CD14-positive monocyte (primary cell): ENCODE measurements at regions not wholly inside any gene's neighbourhood (a gene's known extent, or its start where the extent isn't known, plus 50 kb on each side); places are given as distances from the start of the nearest gene placed in this dataset.

ENCODE experiments used
- DNase-seq, 3 donors: peaks; one replicate each; pipeline ENCODE4 v3.0.0-alpha.2; 2011 to 2022
- H2AFZ ChIP-seq: 2 replicates; pipeline ENCODE4 v1.6.0; 2012; ENCODE audit warnings: mild to moderate bottlenecking, low read depth, low read length, inconsistent platforms; ENCODE audit not compliant: insufficient read depth, poor library complexity, severe bottlenecking
- H3K27ac ChIP-seq, 2 donors: 1 replicate in 1 of 2; 2 replicates in 1 of 2; pipeline ENCODE4 v1.5.1; 2012 to 2013; ENCODE audit warnings: low read length in 2 of 2, control low read depth in 1 of 2, inconsistent platforms in 1 of 2, low read depth in 1 of 2, mild to moderate bottlenecking in 1 of 2
- H3K27me3 ChIP-seq, 2 donors: one replicate each; pipeline versions ENCODE4 v1.6.0 to v1.6.1; 2011 to 2013; ENCODE audit warnings: low read length in 2 of 2; ENCODE audit not compliant: control insufficient read depth in 2 of 2, insufficient read depth in 2 of 2
- H3K36me3 ChIP-seq, 2 donors: replicated peaks in 1 of 2; 1 replicate in 1 of 2; 2 replicates in 1 of 2; pipeline versions ENCODE4 v1.5.1 to v1.6.1; 2012 to 2013; ENCODE audit warnings: low read length in 2 of 2, control low read depth in 1 of 2, inconsistent platforms in 1 of 2, mild to moderate bottlenecking in 1 of 2; ENCODE audit not compliant: insufficient read depth in 2 of 2, control insufficient read depth in 1 of 2
- H3K4me1 ChIP-seq, 2 donors: 1 replicate in 1 of 2; 2 replicates in 1 of 2; pipeline versions ENCODE4 v1.5.1 to v1.6.1; 2012 to 2013; ENCODE audit warnings: low read length in 2 of 2, control low read depth in 1 of 2, inconsistent platforms in 1 of 2, mild to moderate bottlenecking in 1 of 2, moderate library complexity in 1 of 2; ENCODE audit not compliant: insufficient read depth in 2 of 2, control insufficient read depth in 1 of 2
- H3K4me2 ChIP-seq: replicated peaks from 2 replicates; pipeline ENCODE3; 2012; ENCODE audit warnings: low read length, moderate library complexity, mild to moderate bottlenecking; ENCODE audit not compliant: poor library complexity, severe bottlenecking; ENCODE audit errors: extremely low read depth
- H3K4me3 ChIP-seq, 3 experiments: fragments of 200-600 bp in 1 of 3; sonication (generic) in 1 of 3; replicated peaks in 1 of 3; 1 replicate in 2 of 3; 2 replicates in 1 of 3; pipeline ENCODE4 v1.5.1; 2011 to 2013; ENCODE audit warnings: low read length in 3 of 3, mild to moderate bottlenecking in 3 of 3, control low read depth in 2 of 3, low read depth in 2 of 3, inconsistent platforms in 1 of 3, moderate library complexity in 1 of 3
- H3K79me2 ChIP-seq: 2 replicates; pipeline ENCODE4 v1.6.0; 2012; ENCODE audit warnings: mild to moderate bottlenecking, control low read depth, inconsistent platforms, low read length, moderate library complexity; ENCODE audit not compliant: insufficient read depth
- H3K9ac ChIP-seq: 2 replicates; pipeline ENCODE4 v1.6.0; 2017; ENCODE audit warnings: low read length, mild to moderate bottlenecking; ENCODE audit not compliant: insufficient read depth, poor library complexity, severe bottlenecking
- H3K9me3 ChIP-seq, 2 donors: replicated peaks in 1 of 2; 1 replicate in 1 of 2; 2 replicates in 1 of 2; pipeline versions ENCODE4 v1.5.1 to v1.6.1; 2012 to 2013; ENCODE audit warnings: low read length in 2 of 2, control low read depth in 1 of 2; ENCODE audit not compliant: control insufficient read depth in 1 of 2, insufficient read depth in 1 of 2
- H4K20me1 ChIP-seq: 2 replicates; pipeline ENCODE4 v1.6.0; 2012; ENCODE audit warnings: mild to moderate bottlenecking, low read length, control low read depth, moderate library complexity; ENCODE audit not compliant: insufficient read depth
- H3K27ac Mint-ChIP-seq, 7 donors: one replicate each; pipeline ENCODE4 v1.8.0; 2020; ENCODE audit warnings: mild to moderate bottlenecking in 7 of 7, mixed read lengths in 7 of 7, moderate library complexity in 6 of 7, inconsistent platforms in 2 of 7
- H3K27me3 Mint-ChIP-seq, 3 donors: one replicate each; pipeline ENCODE4 v1.8.0; 2021 to 2022; ENCODE audit warnings: low read depth in 3 of 3, mild to moderate bottlenecking in 3 of 3, mixed read lengths in 3 of 3, moderate library complexity in 3 of 3, inconsistent platforms in 1 of 3
- H3K36me3 Mint-ChIP-seq, 2 donors: one replicate each; pipeline ENCODE4 v1.8.0; 2020; ENCODE audit warnings: mixed read lengths in 2 of 2, inconsistent platforms in 1 of 2, mild to moderate bottlenecking in 1 of 2
- H3K4me1 Mint-ChIP-seq: one replicate; pipeline ENCODE4 v1.8.0; 2020; ENCODE audit warnings: mild to moderate bottlenecking, mixed read lengths
- H3K4me3 Mint-ChIP-seq, 2 donors: one replicate each; pipeline ENCODE4 v1.8.0; 2020; ENCODE audit warnings: mild to moderate bottlenecking in 2 of 2, mixed read lengths in 2 of 2, moderate library complexity in 1 of 2
- H3K9me3 Mint-ChIP-seq, 7 donors: one replicate each; pipeline ENCODE4 v1.8.0; 2020 to 2022; ENCODE audit warnings: mixed read lengths in 7 of 7, mild to moderate bottlenecking in 6 of 7, moderate library complexity in 6 of 7, inconsistent platforms in 2 of 7
- WGBS: methylation state at CpG from one replicate; pipeline ENCODE4 v1.1.5; 2013; ENCODE audit warnings: missing lambda C conversion rate; ENCODE audit not compliant: insufficient coverage; 5-methylcytosine and 5-hydroxymethylcytosine counted together
- intact Hi-C, 2 donors: fragments of 100-400 bp; cut with micrococcal nuclease; formaldehyde crosslinking; loops; one replicate each; pipeline versions ENCODE4 v1.15.0 to v1.15.1; 2023
- TF ChIP-seq, protein P1 (sequence below): fragments of 200-600 bp; IDR thresholded peaks from one replicate; pipeline ENCODE4 v1.8.0; 2022; ENCODE audit warnings: antibody characterized with exemption, mild to moderate bottlenecking

DNA sequence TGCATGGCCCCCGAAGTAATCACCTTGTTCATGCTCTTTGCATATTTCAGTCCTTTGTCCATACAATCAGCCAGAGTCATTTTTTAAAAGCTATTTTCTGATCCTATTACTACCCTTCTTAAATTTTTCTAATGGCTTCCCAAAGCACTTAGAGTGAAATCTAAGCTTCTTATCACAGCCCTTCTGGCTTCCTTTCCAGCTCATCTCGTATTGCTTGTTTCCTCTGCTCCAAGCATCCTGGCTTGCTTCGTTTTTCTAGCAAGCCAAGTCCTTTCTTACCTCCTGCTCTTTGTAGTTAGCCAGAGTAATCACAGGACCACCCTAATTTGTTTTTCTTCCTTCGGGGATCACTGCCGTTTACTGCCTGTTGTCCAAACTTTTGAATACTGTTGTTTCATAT lies 453.3 kb downstream of the KIF4B start:
- Histone ChIP-seq H3K36me3 (no peaks in the 10 kb centered on the region), H4K20me1 (no peaks in the 10 kb centered on the region), H3K79me2 (no peaks in the 10 kb centered on the region), H3K27ac (no peak overlapping the region), H3K9me3 (peaks cover 0 to 3% of the 10 kb centered on the region in 2 donors), H3K27me3 (no peaks in the 10 kb centered on the region), H3K9ac (no peak overlapping the region), H2AFZ (no peak overlapping the region), H3K4me3 (no peak overlapping the region), H3K4me1 (no peaks in the 10 kb centered on the region), H3K4me2 (no peak overlapping the region)
- intact Hi-C loops = no loop called here
- H3K27me3 Mint-ChIP-seq = peaks cover 0 to 3% (median 2%) of the 10 kb centered on the region in 3 donors
- no peaks in the 10 kb centered on the region for H3K36me3 Mint-ChIP-seq
- no peaks in the 10 kb centered on the region for H3K4me1 Mint-ChIP-seq
- no peak for DNase-seq
- 30% methylated on average over 3 of the region's 5 CpGs for WGBS
- TF ChIP-seq, protein P1, sequence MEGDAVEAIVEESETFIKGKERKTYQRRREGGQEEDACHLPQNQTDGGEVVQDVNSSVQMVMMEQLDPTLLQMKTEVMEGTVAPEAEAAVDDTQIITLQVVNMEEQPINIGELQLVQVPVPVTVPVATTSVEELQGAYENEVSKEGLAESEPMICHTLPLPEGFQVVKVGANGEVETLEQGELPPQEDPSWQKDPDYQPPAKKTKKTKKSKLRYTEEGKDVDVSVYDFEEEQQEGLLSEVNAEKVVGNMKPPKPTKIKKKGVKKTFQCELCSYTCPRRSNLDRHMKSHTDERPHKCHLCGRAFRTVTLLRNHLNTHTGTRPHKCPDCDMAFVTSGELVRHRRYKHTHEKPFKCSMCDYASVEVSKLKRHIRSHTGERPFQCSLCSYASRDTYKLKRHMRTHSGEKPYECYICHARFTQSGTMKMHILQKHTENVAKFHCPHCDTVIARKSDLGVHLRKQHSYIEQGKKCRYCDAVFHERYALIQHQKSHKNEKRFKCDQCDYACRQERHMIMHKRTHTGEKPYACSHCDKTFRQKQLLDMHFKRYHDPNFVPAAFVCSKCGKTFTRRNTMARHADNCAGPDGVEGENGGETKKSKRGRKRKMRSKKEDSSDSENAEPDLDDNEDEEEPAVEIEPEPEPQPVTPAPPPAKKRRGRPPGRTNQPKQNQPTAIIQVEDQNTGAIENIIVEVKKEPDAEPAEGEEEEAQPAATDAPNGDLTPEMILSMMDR = no peak
- no peak overlapping the region for H3K4me3 Mint-ChIP-seq
- H3K9me3 Mint-ChIP-seq = peaks cover 0 to 7% (median 2%) of the 10 kb centered on the region in 7 donors
- no peak overlapping the region for H3K27ac Mint-ChIP-seq

DNA sequence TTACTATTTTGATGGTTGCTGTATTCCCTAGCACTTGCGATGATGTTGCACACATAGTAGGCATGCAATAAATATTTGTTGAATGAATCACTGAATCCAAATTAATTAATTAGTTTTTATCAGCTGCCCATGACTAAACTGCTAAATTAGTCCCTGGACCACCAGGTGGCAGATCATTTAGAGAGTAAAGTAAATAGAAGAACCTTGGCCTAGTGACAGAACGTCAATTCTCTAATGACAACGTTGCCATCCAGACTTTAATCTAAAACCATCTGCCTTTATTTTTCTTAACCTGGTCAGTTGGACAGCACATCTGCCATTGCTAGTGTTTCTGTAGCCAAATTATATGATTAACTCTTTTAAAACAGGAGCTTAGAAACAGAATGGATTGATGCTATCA lies 457.5 kb downstream of the KIF4B start:
- no peaks in the 10 kb centered on the region for H3K27me3 ChIP-seq
- no peaks in the 10 kb centered on the region for H3K79me2 ChIP-seq
- TF ChIP-seq, protein P1 = no peak
- H3K9me3 Mint-ChIP-seq = peaks cover 0 to 4% (median 0%) of the 10 kb centered on the region in 7 donors
- no peak overlapping the region for H3K27ac ChIP-seq
- H3K4me3 Mint-ChIP-seq = no peak overlapping the region
- no peaks in the 10 kb centered on the region for H3K9me3 ChIP-seq
- H3K27me3 Mint-ChIP-seq = peaks cover 0 to 3% (median 2%) of the 10 kb centered on the region in 3 donors
- H3K36me3 ChIP-seq = no peaks in the 10 kb centered on the region
- DNase-seq = no peak
- H3K4me2 ChIP-seq = no peak overlapping the region
- no peaks in the 10 kb centered on the region for H3K4me1 Mint-ChIP-seq
- no peak overlapping the region for H3K9ac ChIP-seq
- H3K36me3 Mint-ChIP-seq = no peaks in the 10 kb centered on the region
- no peak overlapping the region for H3K27ac Mint-ChIP-seq
- no peaks in the 10 kb centered on the region for H4K20me1 ChIP-seq
- H2AFZ ChIP-seq = no peak overlapping the region
- no peaks in the 10 kb centered on the region for H3K4me1 ChIP-seq
- no CpG with 5 or more reads among the region's 3 CpGs for WGBS
- intact Hi-C loops = no loop called here
- no peak overlapping the region for H3K4me3 ChIP-seq
